ENCODE measurements at regions not wholly inside any gene's neighbourhood (a gene's known extent, or its start where the extent isn't known, plus 50 kb on each side); places are given as distances from the start of the nearest gene placed in this dataset.

DNA sequence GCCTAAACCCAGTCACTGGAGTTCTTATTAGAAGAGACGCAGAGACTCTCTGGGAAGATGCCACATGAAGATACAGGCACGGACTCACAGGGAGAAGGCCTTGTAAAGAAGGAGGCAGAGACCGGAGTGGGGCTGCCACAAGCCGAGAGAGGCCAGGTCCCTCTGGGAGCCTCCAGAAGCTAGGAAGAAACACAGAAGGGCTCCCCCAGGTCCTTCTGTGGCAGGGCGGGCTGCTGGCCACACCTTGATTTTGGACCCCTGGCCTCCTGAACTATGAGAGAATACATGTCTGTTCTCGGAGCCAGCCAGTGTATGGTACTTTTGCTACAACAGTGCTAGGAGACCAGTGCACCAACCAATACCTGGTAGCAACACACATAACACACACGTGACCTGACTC lies 140.1 kb upstream of the SPACA7 start:
- no peaks in the 10 kb centered on the region for H3K9me3 ChIP-seq
- H3K4me1 ChIP-seq, result no peaks in the 10 kb centered on the region
- DNase-seq (no peak), ATAC-seq (no peak)
- intact Hi-C loops (cut with DNase I; ENCODE audit: low total_unique reads), result no loop called here
- in situ Hi-C loops (cut with MboI; ENCODE audit: low sequenced_read_pairs in 4 of 4), result no loop called here
- no peaks in the 10 kb centered on the region for H3K27me3 ChIP-seq
- H3K36me3 ChIP-seq, result no peaks in the 10 kb centered on the region
- H3K27ac ChIP-seq, result no peak overlapping the region
- no peak overlapping the region for H3K4me3 ChIP-seq
- TF ChIP-seq POLR2A (IDR thresholded peaks at IDR 0.05), result no peak
- TF ChIP-seq, protein P1, sequence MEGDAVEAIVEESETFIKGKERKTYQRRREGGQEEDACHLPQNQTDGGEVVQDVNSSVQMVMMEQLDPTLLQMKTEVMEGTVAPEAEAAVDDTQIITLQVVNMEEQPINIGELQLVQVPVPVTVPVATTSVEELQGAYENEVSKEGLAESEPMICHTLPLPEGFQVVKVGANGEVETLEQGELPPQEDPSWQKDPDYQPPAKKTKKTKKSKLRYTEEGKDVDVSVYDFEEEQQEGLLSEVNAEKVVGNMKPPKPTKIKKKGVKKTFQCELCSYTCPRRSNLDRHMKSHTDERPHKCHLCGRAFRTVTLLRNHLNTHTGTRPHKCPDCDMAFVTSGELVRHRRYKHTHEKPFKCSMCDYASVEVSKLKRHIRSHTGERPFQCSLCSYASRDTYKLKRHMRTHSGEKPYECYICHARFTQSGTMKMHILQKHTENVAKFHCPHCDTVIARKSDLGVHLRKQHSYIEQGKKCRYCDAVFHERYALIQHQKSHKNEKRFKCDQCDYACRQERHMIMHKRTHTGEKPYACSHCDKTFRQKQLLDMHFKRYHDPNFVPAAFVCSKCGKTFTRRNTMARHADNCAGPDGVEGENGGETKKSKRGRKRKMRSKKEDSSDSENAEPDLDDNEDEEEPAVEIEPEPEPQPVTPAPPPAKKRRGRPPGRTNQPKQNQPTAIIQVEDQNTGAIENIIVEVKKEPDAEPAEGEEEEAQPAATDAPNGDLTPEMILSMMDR (IDR thresholded peaks at IDR 0.05 in 4 of 5, conservative IDR thresholded peaks at IDR 0.05 in 1 of 5), result no peak

DNA sequence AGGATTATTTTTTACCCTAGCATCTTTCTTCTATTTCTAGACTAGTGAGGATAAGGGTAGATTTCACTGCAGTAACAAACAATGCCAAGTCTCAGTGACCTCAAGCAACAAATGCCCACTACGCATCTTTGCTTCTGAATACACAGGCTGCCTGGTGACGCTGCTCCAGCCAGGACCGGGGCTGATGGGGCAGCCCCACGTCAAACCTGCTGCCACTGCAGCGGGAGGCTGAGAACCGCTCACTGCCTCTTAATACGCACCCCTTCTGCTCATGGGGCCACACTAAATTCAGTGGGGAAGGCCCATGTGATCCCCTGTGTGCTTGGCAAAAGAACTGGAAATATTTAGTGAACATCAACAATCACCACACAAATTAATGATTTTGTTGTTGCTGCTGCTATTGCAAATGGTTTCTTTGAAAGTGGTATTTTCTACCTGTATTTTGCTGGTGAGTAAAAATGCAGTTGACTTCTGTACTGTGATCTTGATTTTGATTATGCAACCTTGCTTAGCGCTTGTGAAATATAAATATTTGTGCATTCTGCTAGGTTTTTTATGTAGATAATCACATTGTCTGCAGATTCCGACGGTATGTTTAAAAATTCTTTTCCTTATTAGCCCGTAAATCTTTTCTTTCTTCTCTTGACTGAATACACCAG lies 139.5 kb upstream of the SPACA7 start:
- TF ChIP-seq, protein P1 (IDR thresholded peaks at IDR 0.05 in 4 of 5, conservative IDR thresholded peaks at IDR 0.05 in 1 of 5), result no peak
- TF ChIP-seq POLR2A (IDR thresholded peaks at IDR 0.05), result no peak
- ATAC-seq, result no peak
- H3K27me3 ChIP-seq, result no peaks in the 10 kb centered on the region

DNA sequence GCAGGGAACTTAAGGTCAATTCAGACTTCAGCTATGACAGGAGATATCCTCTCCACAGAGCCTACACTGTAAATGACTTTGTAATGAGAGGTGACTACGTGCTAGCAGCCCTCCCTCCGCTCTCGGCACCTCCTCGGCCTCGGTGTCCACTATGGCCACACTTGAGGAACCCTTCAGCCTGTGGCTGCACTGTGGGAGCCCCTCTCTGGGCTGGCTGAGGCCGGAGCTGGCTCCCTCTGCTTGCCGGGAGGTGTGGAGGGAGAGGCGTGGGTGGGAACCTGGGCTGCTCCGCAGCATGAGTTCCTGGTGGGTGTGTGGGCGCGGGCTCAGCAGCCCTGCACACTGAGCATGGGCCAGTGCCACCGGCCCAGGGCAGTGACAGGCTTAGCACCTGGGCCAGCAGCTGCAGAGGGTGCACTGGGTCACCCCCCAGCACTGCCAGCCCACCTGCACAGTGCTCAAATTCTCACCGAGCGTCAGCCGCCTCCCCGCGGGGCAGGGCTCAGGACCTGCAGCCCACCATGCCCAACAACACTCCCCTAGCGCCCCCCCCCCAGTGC lies 137.6 kb upstream of the SPACA7 start:
- H3K36me3 ChIP-seq, result no peaks in the 10 kb centered on the region
- no peak overlapping the region for H3K27ac ChIP-seq
- no peaks in the 10 kb centered on the region for H3K27me3 ChIP-seq
- in situ Hi-C loops (cut with MboI; ENCODE audit: low sequenced_read_pairs in 4 of 4), result no loop called here
- ATAC-seq (no peak), DNase-seq (no peak)
- H3K4me3 ChIP-seq, result no peak overlapping the region
- TF ChIP-seq POLR2A (IDR thresholded peaks at IDR 0.05), result no peak
- TF ChIP-seq, protein P1 (IDR thresholded peaks at IDR 0.05 in 4 of 5, conservative IDR thresholded peaks at IDR 0.05 in 1 of 5), result no peak
- intact Hi-C loops (cut with DNase I; ENCODE audit: low total_unique reads), result no loop called here
- H3K9me3 ChIP-seq, result no peaks in the 10 kb centered on the region
- H3K4me1 ChIP-seq, result no peaks in the 10 kb centered on the region

More for the DNA sequence above, 139.5 kb upstream of the SPACA7 start:
- DNase-seq, result no peak
- in situ Hi-C loops (cut with MboI; ENCODE audit: low sequenced_read_pairs in 4 of 4) (no loop called here), intact Hi-C loops (cut with DNase I; ENCODE audit: low total_unique reads) (no loop called here)
- Histone ChIP-seq H3K4me1 (no peaks in the 10 kb centered on the region), H3K4me3 (no peak overlapping the region), H3K36me3 (no peaks in the 10 kb centered on the region), H3K27ac (no peak overlapping the region), H3K9me3 (no peaks in the 10 kb centered on the region)

DNA sequence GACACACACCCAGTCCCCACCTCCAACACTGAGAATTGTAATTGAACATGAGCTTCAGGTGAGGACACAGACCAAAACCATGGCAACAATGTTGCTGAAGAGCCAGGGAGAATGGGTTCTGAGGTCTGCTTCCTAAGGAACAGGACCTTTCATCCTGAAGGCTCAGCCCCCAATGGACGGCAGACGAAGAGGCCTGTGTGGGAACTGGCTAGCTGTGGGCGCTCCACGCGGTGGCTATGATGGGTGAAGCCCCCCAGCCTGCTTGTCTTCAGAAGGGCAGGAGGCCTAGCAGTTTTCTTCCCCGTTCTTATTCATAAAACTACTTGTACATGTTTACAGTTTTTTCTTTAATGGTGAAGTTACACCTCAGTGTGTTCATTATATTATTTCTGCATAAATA lies 136.1 kb upstream of the SPACA7 start:
- H3K27me3 ChIP-seq, result no peaks in the 10 kb centered on the region
- H3K36me3 ChIP-seq, result no peaks in the 10 kb centered on the region
- in situ Hi-C loops (cut with MboI; ENCODE audit: low sequenced_read_pairs in 4 of 4), result no loop called here
- H3K4me3 ChIP-seq, result no peak overlapping the region
- TF ChIP-seq, protein P1 (IDR thresholded peaks at IDR 0.05 in 4 of 5, conservative IDR thresholded peaks at IDR 0.05 in 1 of 5), result no peak
- no peak for TF ChIP-seq POLR2A (IDR thresholded peaks at IDR 0.05)
- no peak for ATAC-seq
- H3K27ac ChIP-seq, result no peak overlapping the region
- DNase-seq, result no peak
- intact Hi-C loops (cut with DNase I; ENCODE audit: low total_unique reads), result no loop called here
- no peaks in the 10 kb centered on the region for H3K4me1 ChIP-seq
- H3K9me3 ChIP-seq, result no peaks in the 10 kb centered on the region
